AG09319 (cell line): ENCODE measurements at regions not wholly inside any gene's neighbourhood (a gene's known extent, or its start where the extent isn't known, plus 50 kb on each side); places are given as distances from the start of the nearest gene placed in this dataset.
A peak's percentile ranks its signal among the peaks of the same experiment; 100 is the strongest.

ENCODE experiments used
- DNase-seq: peaks from one replicate; pipeline ENCODE4 v3.0.0-alpha.2; 2010; ENCODE audit warnings: low read depth; ENCODE audit errors: extremely low read depth
- TF ChIP-seq, protein P1 (sequence below): IDR thresholded peaks from 2 replicates; pipeline ENCODE4 v1.5.1; 2011; ENCODE audit warnings: low read depth, mild to moderate bottlenecking, inconsistent platforms, low read length, moderate library complexity

DNA sequence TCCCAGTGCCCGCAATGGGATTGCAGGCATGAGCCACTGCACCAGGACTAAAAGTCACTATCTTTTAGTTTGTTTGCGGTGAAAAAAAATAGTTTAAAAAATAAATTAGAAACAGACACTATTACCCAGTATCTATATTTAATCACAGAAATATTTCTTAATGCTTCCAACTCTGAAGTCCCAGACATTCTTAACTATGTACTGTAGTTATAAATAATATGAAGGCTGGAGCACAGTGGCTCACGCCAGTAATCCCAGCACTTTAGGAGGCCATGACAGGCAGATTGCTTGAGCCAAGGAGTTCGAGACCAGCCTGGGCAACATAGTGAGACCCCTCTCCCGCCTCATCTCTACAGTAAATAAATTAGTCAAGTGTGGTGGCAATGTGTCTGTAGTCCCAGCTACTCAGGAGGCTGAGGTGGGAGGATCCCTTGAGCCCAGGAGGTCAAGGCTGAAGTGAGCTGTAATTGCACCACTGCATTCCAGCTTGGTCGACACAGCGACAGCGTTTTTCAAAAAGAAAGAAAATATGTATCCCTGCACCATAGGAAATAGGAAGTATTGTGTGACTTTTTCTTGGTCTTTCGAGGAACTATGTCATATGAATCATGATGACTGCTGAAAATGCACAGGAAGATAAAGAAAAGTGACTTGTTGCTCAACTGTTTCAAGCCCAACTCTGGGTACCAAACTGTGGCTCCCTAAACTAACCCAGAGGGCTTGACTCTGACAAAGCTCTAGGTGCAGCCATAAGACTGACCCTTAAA, 74.9 kb upstream of the STEAP1B start:
- TF ChIP-seq, protein P1, sequence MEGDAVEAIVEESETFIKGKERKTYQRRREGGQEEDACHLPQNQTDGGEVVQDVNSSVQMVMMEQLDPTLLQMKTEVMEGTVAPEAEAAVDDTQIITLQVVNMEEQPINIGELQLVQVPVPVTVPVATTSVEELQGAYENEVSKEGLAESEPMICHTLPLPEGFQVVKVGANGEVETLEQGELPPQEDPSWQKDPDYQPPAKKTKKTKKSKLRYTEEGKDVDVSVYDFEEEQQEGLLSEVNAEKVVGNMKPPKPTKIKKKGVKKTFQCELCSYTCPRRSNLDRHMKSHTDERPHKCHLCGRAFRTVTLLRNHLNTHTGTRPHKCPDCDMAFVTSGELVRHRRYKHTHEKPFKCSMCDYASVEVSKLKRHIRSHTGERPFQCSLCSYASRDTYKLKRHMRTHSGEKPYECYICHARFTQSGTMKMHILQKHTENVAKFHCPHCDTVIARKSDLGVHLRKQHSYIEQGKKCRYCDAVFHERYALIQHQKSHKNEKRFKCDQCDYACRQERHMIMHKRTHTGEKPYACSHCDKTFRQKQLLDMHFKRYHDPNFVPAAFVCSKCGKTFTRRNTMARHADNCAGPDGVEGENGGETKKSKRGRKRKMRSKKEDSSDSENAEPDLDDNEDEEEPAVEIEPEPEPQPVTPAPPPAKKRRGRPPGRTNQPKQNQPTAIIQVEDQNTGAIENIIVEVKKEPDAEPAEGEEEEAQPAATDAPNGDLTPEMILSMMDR = no peak
- no peak for DNase-seq

DNA sequence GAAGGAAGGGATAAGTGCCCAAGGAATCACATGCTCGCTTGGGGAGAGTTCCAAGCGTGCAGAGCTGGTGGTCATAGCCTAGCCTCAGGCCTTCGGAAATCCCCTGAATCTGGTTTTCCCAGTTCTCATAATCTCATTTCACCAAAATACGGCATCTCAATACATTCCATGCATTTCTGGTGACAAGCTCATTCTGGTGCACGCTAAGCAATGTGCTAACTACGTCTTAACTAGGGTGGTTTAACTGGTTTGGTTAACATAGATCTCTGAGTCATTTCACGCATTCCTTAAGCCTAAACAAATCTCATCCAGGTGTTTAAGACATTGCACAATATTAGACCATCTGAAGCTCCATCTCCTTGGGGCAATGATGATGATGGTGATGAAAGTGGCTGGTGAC, 72.9 kb upstream of the STEAP1B start:
- TF ChIP-seq, protein P1 = no peak
- DNase-seq = peak; percentile 88

DNA sequence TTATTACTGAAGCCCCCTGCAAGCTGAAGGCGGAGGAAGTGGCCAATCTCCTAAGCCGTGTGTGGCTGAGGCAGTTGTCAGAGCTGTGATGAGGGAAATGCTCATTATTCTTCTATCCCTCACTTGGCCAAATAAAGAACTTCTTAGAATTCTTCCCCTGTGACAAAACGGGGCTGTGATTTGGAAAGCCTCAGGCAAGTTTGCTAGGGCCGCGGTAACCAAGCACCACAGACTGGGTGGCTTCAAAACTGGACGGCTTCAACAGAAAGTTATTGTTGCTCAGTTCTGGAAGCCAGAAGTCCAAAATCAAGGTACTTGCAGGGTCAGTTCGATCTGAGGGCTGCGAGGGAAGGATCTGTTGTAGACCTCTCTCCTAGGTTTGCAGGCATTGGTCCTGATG, 72.3 kb upstream of the STEAP1B start:
- peak; percentile 58 for DNase-seq

DNA sequence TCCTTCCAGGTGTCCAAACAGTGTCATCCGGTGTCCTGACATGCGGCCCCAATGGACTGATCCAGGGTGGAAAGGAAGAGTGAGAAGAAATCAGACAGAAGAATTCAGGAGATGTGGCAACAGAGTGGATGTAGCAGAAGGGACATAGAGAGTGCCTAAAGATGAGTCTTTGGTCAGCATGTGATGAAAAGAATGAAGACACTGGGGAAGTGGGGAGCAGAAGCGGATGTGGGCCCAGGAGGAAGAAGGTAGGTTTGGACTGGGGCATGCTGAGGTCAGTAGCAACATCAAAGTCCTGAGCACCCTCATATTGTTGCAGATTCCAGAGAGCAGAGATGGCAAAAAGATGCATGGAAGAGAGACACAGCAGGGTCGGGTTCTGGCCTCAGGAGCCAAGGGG, 71.8 kb upstream of the STEAP1B start:
- TF ChIP-seq, protein P1 = no peak
- no peak for DNase-seq

More for the DNA sequence above, 72.3 kb upstream of the STEAP1B start:
- TF ChIP-seq, protein P1 = no peak

DNA sequence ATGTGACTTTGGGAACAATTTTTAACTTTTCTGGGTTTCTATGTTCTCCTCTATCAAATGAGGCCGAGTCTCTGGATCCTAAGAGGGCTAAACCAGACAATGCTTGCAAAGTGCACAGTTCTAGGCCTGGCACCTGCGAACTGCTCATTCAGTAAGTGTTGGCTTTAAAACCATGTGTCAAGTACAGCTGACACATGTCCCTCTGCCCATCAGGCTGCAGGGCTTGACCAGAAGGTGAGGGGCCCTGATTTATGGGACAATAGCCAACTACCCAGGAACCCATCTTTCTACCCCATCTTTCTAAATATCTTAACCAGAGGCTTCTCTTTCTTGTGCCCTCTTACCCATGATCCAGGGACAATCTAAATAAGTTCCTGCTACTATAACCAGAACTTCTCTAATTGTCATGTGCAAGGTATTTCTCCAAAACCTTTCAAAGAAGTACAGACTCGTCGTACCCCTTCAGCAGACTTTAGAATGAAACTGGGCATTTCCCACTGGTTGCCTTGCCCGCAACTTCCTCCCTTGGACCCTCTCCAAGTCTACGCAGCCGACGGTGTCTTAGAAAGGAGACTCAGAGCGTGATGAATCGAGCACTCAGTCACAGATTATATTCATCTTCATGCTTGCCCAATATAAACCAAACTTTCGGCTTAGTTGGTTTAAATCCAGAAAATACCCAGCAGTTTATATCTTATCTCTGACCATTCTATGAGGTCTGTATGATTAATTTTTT, 69.8 kb upstream of the STEAP1B start:
- no peak for DNase-seq
- TF ChIP-seq, protein P1 = no peak

DNA sequence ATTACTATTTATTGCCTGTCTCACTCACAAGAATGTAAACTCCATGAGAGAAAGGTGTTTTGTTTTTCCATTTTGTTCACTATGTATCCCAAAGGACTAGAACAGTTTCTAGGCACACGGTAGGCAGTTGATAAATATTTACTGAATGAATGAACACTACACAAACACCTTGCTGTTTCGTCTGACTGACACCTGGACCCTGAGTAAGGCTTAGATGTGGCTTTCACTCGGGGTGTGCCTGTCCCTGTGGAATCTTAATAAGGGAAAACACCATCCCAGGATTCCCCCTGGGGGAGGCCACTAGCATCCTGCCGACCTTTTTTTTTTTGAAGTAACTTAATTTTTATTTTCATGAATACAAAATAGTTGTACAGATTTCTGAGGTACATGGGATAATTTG, 66.6 kb upstream of the STEAP1B start:
- no peak for DNase-seq
- TF ChIP-seq, protein P1 = no peak

DNA sequence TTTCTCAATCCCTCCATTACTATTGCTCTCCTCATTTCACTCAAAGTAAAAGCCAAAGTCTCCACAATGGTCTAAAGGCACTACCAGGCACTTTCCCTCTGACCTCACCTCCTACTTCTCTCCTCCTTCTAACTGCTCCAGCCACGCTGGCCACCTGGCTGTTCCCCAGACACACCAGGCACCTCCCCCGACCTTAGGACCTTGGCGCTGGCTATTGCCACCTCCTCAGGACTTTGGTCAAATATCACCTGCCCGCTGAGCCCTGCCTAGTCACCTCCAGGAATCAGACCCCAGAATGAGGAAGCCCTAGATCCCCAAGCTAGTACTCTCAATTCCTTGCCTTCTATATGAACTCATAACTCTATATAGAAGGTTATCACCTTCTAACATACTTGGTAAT, 66.2 kb upstream of the STEAP1B start:
- no peak for DNase-seq

More for the DNA sequence above, 66.2 kb upstream of the STEAP1B start:
- TF ChIP-seq, protein P1 = no peak
